GM18867 (cell line): ENCODE measurements at regions not wholly inside any gene's neighbourhood (a gene's known extent, or its start where the extent isn't known, plus 50 kb on each side); places are given as distances from the start of the nearest gene placed in this dataset.

Source experiments
- ATAC-seq: cut with Tn5 transposase; IDR thresholded peaks from one replicate; pipeline ENCODE4 v1.9.1; 2021; ENCODE audit warnings: mild to moderate bottlenecking, moderate library complexity; ENCODE audit not compliant: unreplicated experiment

DNA sequence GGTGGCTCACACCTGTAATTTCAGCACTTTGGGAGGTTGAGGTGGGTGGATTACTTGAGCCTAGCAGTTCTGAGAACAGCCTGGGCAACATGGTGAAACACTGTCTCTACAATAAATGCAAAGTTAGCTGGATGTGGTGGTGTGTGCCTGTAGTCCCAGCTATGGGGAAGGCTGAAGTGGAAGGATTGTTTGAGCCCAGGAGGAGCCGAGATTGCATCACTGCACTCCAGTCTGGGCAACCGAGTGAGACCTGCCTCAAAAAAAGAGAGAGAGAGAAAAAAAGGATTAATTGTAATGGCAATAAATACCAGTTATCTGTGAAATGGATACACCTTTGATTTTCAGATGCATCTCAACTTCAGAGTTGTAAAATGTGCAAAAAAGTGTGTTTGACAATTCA is 58.8 kb downstream of the SPRY1 start:
- no peak for ATAC-seq

DNA sequence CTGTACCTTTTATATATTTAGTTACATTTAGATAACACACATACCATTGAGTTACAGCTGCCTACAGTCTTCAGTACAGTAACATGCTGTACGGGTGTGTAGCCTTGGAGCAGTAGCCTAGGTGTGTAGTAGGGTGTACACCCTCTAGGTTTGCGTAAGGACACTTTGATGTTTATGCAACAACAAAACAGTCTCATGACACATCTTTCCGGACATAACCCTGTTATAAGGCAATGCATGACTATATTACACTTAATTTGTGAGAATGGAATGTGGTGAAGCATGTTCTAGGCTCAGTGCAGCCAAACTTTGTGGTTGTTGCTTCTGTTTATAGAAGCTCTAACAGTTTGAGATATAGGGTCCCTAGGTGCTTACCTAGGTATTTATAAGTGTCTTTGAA is 65.4 kb downstream of the SPRY1 start:
- ATAC-seq, result no peak

DNA sequence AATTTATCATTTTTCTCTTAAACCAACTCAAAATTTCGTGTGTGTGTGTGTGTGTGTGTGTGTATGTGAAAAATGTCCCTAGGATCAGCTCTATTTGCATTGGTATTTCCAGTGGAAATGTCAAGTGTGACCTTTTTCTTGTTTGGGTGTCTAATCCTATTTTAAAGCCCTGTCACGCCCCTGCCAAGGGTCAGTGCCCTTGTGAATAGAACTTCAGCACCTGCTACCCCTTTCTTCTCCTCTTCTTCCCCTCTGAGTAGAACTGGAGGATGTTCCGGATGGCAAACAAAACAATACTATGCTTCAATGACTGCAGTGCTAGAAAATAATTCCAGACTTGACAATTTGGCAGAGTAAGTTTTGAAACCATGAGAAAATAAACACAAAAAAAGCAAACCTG is 67.3 kb downstream of the SPRY1 start:
- ATAC-seq, result no peak

DNA sequence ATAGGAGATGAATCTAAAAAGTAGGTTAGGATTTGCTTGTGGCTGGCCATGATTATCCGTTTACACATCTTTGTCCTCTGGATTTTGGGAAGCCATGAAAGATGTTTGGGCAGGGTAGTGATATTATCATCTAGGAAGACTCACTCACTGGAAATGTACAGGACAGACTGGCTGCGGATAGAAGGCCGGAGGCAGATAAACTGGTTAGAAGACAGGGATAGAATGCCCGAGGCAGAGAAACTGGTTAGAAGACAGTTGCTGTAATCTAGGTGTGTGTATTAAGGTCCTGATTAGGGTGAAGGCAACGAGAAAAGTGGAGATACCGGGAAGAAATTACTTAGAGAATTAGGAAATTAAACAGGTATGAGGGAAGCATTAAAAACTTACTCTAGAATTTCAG is 68.8 kb downstream of the SPRY1 start:
- no peak for ATAC-seq

DNA sequence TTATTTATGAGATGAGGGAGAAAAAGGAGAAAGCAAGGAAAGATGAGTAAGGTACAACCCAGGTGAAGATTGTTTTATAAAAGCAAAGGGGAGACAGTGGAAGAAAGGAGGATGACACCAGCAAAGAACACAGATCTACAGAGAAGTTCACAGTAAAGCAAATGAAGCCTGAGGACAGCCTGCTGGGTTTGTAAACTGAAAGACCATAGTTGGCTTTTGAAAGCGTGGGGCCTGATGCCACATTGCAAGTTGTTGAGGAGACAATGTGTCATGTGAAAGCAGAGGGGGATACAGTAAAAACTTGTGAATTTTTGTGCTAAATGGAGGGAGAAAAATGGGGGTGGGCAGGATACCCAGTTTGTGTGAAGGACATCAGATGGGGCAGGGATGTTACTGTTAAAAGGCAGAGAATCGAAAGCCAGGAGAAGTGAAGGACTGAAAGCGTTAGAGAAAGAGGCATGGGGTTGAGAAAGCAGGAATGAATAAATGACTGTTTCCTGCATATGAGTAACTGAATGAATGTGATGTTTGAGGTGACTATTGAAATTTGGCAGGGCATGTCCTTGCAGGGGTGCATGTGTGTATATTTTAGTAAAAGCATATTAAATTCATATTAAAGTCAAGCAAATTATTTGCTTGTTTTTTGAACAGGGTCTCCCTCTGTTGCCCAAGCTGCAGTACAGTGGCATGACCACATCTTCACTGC is 69.6 kb downstream of the SPRY1 start:
- ATAC-seq, result no peak

DNA sequence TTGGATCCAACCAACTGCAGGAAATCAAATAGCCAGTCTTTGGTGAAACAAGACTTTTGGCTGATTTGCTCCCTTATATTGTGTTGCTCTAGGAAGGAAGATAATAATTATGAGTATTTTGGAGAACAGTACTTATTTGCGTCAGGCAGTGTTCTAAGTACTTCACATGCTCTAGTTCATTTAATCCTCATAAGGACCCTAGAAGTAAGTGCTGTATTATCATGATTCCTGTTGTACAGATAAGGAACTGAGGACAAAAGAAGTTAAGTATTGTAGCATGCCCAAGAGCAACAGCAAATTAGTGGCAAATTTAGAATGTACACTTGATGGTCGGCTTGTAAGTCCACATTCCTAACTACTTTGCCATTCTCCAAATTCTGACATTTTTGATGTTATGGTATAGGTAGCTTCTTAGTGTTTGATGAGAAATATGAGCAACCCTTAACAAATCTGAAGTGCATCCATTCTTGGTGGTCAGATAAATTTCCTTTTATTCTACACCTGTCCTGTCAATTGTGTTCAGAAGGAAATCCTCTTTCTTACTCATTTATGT is 72.0 kb downstream of the SPRY1 start:
- ATAC-seq, result no peak

DNA sequence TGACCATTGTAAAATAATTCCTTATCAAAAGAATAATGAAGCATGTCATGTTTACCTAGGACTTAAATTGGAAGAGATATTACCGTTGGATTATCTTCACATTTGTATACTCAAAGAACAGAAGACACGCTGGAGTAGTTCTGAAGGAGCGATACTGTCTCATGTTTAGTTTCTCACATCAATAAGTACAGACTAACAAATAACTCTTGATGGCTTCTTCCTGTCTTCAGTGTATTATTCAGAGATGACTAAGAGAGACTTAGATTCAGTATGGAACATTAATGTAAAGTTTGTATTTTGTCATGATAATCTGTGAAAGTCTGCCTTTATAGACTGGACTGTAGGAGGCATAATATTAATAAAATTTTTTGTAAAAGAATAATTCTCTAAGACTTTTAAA is 72.7 kb downstream of the SPRY1 start:
- ATAC-seq, result no peak

DNA sequence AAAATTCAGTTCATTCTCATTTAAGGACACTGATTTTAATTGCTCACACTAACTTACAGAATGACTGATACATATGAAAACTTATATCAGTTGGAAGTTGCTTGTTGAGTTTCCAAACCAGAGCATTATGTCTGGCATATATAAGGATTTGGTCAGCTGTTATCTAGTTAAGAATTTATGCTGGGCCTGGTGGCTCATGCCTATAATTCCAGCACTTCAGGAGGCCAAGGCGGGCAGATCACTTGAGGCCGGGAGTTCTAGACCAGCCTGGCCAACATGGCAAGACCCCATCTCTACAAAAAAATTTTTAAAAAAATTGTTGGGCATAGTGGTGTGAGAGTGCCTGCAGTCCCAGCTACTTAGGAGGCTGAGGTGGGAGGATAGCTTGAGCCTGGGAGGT is 73.1 kb downstream of the SPRY1 start:
- ATAC-seq, result no peak

DNA sequence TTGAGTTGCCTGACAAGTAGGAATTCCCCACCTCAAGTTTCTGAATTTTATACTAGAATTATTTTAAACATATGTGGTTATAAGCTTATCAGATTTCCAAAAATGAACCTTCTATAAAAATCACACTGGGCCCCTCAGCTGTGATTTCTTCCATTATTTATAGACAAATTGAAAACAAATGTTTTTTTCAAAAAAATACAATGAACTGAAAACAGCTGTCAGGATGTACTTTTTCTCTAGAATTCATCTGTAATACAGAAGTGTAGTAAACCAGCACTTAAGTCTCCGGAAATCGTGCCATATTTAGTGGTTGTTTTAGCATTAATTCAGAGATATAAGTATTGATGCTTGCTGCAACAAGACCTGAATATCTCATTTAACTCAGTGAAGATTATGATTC is 74.0 kb downstream of the SPRY1 start:
- ATAC-seq, result no peak

DNA sequence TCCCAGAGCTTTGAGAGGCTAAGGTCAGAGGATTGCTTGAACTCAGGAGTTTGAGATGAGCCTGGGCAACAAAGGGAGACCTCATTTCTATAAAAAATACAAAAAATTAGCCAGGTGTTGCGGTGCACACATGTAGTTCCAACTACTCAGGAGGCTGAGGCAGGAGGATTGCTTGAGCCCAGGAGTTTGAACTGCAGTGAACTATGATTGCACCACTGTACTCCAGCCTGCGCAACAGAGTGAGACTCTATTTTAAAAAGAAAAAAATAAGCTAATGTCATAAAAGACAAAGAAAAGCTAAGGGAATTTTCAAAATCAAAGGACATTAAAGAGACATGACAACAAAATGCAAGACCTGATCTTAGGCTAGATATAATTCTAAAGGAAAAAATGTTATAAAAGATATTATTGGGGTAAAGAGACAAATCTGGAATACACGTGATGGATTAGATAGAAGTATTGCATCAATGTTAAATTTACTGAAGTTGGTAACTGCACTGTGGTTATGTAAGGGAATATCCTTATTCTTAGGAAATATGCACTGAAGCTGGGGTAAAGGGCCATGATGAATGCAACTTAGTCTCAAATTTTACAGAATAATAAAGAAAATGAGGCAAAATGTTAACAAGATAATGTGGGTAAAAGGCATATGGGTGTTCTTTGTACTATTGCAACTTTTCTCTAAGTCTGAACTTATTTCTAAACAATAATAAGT is 75.2 kb downstream of the SPRY1 start:
- ATAC-seq, result no peak

DNA sequence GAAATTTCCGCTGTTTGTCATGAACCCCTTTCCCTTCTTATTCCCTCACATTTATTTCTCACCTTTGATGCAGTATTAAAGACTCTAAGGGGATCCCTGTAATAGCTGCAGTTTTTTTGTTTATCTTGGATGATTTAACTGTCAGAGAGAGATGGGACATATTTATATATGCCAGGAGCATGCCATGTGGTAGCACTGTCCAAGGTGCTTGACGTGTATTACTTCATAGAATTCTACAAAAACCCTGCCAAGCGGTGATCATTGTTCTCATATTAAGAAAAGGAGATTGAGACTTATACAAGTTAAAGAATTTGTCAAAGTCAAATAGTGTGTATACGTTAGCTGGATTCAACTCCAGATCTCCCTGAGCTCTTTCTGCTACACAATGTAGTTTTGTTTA is 78.2 kb downstream of the SPRY1 start:
- ATAC-seq, result no peak

DNA sequence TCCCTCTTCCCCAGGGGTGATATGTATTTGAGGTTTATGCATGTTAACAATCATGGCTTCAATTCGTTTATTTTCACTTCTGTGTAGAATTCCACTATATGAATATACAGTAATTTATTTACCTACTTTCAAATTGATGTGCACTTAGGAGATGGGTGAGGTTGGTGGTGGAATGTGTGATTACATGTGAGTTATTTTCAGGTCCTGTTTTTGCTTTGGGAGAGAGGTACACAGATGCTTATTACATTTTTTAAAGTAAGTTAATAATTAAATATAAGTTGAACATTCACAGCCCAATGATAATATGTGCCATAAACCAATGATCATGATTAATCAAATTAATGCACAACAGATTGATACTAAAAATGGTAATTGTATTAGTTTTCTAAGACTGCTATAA is 79.5 kb downstream of the SPRY1 start:
- no peak for ATAC-seq

DNA sequence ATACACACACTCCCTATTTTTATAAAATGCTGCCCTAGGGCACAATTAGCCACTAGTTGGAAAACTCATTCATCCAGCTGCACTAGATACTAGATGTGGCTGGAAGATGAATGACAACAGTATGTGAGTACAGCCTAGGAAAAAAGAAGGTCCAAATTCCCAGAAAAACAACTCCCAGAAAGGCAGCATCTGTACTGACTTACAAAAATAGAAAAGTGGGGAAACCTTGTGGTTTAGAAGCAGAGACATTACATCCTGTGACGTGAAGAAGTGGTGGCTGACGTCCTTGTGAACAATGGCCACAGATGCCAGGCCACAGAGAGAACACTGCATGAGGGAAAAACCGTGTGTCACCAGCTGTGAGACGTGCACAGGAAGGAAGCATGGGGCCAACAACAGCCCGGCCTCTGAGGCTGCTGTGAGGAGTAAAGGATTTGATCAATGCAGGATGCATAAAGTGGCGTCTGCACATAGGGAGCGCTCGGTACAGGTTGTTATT is 81.2 kb downstream of the SPRY1 start:
- ATAC-seq, result peak; percentile 53

DNA sequence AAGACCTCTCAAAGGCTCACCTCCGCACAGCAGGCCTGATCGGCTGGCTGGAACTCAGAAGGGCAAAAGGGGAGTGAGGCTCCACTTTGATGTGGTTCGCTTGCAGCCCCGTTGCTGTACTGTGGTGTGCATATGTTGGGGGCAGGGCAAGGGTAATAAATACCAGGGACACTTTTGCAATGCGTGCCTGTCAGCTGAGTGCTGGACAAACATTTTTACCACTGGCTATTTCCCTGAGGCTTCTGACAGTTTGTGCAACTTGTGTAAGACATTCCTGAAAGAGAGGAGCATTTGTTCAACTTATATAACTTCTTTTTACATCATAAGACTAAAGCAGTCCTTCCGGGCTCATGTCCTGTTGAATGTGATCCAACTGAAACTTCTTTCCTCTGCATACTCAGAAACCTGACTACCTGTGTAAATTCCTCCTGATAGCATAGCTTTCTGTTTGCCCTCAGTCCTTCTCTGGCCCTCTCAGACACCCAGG is 82.3 kb downstream of the SPRY1 start:
- no peak for ATAC-seq

DNA sequence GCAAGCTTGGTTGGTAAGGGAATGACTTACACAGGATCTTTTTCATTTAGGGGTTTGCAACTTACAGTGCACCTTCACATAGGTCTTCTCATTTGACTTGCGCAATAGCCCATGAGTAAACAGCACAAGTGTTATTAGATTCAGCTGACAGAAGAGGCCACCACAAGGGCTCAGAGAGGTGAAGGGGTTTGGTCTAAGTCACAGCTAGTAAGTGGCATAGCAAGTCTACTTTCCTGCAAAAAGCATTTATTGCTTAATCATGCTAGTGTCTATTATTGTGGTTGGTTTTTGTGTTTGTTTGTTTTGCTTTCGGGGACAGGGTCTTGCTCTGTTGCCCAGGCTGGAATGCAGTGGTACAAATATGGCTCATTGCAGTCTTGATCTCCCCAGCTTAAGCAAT is 83.3 kb downstream of the SPRY1 start:
- ATAC-seq, result no peak

DNA sequence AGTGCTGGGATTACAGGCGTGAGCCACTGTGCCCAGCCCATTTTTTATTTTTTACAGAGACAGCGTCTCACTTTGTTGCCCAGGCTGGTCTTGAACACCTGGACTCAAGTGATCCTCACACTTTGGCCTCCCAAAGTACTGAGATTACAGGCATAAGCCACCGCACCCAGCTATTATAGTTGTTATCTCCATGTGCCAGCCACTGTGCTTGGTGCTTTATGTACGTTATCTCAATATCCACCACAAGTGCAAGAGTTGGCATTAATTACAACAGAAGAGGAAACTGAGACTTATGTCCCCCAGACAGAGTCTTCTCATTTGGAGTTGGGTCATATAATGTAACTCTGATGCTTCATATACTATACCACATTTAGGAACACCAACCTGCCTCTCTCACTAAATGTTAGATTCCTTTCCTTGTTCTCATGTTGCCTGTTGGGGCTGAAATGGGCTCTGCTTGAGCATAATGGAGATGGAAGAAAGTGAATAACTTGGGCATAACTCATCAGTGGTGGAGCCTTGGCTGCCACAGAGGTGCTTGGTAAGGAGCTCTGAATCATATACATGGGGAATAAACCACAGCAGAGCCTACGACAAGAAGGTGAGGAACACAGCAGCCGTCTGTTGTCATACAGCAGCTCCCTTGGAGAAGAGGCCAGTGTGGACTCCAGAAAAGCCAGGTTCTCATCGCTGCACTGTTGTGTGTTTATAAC is 84.3 kb downstream of the SPRY1 start:
- no peak for ATAC-seq

DNA sequence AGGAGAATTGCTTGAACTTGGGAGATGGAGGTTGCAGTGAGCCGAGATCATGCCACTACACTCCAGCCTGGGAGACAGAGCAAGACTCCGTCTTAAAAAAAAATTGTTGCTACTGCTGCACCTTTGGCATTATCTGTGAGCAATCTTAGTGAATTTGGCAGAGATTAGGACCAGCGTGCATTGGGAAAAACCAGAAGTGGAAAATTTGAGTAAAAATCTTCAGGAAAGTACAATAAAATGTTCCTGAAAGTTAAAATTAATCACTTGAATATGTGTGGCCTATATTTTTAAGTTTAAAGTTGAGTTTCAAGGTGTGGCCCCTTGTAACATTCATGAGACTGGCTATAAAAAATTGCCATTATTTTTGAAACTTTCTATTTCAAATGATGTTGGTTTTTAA is 85.1 kb downstream of the SPRY1 start:
- no peak for ATAC-seq

DNA sequence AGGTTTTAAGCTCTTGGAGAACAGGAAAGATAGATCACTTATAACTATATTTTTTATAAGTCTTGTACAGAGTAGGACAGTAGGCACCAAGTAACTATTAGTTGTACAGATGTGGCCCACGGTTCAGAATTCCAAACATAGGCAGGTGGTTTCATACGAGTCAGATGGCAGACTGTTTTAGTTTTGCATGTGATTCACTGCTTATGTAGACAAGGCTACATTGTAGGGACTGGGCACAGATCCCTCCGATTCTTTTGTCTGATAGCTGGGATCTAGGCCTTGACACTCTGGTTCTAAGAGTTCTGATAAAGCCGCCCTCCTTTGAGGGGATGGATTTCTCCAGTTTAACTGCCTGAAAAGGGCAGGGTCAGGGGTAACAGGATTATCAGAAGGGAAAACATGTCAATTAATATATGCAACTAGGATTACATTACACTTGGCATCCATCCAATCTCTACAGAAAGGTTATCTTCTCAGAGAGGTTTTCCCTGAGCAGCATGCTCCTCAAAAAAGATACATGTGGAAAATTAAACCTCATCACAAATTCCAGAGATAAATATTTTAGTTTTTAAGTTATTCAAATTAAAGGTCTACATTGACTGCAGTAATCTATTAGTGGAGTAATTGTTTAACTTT is 87.8 kb downstream of the SPRY1 start:
- no peak for ATAC-seq

DNA sequence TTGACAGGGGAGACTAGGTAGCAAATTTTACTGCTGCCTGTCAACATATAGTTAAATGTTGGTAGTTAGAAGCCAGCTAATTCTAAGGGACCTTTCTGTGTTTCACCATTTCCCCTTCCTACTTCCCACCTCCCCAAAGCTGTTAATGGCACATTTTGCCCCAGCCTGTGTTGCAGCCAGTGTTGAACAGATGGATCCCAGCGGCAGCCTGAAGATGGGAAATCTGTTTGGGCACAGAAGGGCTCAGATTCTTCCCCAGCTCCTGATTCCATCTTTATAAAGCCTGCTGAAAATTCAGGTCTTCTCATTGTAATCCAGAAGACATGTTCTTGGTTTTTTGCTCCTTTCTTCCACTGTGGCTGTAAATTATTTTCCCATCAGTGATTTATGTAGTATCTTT is 89.0 kb downstream of the SPRY1 start:
- ATAC-seq, result no peak

DNA sequence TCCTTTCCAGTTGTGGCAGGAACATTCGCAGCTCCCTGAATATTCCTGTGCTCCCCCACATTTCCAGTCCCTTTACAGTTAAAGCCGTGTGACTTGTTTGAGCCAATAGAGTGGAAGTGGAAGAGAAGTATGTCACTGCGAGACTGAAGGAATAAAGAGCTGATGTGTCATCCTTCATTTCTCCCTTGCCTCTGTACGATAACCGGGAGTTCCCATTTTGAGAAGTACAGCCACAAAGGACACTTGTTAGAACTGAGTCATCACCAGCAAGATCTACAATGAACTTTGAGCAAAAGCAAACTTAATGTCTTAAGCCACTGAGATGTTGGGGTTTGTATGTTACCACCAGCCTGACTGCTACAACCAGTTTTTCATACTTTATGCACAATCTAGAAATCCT is 92.3 kb downstream of the SPRY1 start:
- ATAC-seq, result peak; percentile 69

DNA sequence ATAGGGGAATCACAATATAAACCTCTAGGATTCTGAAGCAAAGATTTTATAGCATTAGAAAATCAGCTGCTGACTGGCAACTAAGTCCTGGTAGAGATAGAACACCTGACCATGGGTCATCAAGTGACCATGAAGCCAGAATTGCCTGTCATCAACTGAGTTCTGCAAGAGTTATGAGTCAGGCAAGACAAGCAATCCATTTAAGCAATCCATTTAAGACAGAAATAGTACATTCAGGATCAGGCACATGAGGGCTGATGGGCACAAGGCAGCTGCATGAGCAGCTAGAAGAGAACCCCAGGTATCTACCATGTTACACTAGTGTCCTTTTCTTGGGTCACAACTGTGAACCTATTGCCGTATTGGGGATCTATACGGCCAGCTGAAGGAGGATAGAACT is 98.9 kb downstream of the SPRY1 start:
- no peak for ATAC-seq
